NCI-H146 treated with DMSO at 0.1 percent for 48 hours (cell line): ENCODE measurements at regions not wholly inside any gene's neighbourhood (a gene's known extent, or its start where the extent isn't known, plus 50 kb on each side); places are given as distances from the start of the nearest gene placed in this dataset.
"Not testable (repeated sequence)": the region's sequence is repeated elsewhere in the genome, so short reads cannot be mapped to it uniquely, and the experiment has no call there.

Experiments
- DNase-seq: peaks from one replicate; lab custom pipeline; 2025; ENCODE audit not compliant: unreplicated experiment; lab: John Stamatoyannopoulos, UW

DNA sequence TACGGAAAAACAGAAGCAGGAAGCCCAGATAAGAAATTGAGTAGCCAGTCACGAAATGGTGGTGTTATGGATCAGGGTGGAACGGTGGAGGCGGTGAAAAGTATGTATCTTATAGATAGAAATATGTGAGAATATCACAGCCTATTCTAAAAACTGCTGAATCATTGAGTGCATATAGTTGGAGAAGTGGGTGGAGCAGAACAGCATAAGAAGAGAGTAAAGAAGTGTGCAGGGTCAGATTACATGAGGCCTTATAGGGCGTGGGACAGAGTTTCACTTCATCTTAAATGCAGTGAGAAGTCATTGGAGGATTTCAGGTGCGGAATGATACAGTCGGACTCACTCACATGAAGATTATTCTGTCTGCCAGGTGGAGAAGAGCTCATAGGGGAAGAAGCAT, 293.1 kb downstream of the TRIML1 start:
- no peak for DNase-seq

DNA sequence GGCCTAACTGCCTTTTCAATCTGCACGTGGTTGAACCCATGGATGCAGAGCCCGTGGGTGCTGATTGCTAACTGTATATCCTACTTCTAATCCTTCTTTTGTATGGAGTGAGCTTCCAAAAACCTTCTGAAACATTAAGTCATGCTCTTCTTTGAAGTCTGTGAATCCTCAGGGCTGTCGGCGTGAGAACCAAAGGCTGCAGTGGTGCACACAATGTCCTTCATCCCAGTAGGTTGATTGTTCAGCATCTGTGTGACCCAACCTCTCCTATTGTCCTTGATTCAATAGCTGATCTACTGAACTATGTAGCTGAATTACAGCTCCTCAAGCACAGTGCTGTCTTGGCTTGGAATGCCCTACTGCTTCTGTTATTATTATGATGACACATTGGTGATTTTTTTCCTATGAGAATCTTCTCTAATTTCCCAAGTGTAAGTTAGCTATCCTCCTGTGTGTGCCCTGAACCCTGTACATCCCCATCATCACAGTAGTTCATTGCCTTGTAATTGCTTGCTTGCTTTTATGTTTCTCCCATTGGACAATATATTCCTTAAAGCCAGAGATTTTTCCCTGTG, 294.6 kb downstream of the TRIML1 start:
- DNase-seq = no peak

DNA sequence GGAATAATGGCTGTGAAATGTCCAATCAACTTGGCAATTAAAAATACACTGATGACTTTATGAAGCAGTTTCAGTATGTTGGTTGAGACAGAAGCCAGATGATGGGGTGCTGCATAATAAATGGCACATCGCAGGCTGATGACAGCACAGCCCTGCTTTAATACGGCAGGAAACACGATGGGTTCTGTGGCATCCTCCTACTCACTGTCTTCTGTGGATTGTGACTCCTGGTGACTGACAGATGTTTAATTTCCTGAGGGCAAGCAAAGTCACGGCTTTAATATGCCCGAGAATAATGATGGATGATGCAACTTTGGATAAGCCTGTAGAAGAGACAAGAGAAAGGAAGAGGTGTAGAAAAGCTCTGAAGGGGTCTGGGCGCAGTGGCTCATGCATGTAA, 295.4 kb downstream of the TRIML1 start:
- DNase-seq = no peak

GRCh38 chr4:188435381-188435780, 296.1 kb downstream of the TRIML1 start:
- no peak for DNase-seq

DNA sequence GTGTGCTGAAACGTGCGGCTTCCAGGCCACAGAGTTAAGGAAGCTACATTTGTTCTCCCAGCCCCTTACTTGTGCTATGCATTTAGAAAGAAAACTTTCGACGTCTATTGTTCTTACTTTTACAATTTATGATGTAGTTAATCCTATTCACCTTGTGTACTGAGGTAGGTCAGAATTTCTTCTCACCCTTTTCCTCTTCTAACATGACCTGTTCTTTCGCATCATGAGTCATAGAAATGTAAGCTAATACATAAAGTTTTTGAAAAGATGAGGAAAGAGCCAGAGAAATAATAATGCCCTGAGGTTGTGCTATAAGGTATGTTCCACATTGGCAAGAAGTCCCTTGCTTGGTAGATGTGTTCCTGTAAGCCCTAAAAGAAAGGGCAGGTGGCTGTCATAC, 298.3 kb downstream of the TRIML1 start:
- DNase-seq = no peak

DNA sequence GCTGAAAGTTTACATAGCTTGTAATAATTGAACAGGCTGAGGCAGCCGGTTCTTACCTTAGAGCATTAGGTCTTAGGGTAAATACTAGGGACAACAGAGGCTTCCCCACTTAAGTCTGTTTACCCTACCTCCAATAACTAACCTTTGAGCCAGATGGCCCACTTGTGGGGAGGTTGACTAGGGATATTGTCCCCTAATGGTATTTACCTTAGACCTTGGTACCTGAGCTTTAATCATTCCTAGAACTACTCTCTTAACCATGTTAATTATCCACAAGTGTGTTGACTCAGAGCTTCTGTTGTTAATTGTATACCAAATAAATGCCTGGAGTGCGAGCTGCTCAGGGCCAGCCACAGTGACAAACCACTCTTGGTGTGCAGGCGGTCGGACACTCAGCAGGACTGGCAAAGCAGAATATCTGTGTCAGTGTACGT, 299.2 kb downstream of the TRIML1 start:
- not testable (repeated sequence) for DNase-seq

DNA sequence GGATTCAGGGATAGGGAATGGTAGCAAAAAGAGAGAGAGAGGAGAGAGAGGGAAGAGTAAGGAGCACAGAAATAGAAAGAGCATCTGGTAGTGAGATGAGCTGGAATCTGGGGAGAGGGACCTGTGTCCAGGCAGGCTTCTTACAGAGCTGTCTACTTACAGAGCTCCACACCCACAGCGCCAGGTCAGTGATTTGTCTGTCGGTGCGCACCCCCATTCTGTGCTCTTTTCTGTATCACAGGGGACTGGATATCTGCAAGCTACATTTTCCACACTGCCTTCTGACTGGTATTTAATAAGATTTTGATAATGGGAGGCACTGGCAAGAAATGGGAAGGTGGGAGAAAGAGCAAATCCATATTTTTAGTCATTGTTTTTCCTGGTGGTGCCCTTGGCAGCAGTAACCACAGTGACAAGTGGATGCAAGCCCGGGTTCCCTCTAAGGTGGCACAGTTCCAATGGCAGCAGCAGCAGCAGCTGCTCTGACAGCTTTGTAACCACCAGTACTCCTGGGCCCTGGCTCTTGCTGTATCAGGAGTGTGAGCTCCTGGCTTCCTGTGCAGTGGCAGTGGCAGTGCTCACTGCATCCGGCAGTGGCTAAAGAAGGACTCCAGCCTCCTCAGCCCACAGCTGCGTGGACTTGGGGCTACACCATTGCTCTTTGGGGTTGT, 300.5 kb downstream of the TRIML1 start:
- no peak for DNase-seq

DNA sequence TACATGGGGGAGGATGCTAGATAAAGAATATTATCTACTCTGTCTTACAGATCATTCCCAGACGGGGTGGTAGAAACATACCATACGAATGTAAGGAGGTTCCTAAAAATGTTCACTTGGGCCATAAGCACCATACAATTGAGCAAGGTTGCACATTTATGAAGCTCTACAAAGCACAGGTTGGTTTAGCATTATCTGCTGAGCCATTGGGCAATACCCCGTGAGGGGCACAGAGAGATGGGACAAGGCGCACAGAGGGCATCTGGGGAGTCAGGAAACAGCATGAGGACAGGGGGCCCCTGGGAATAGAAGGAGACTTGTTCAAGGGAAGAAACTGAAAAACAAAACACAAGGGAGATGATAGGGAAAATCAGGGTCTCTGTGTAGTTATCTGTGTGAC, 305.3 kb downstream of the TRIML1 start:
- no peak for DNase-seq

DNA sequence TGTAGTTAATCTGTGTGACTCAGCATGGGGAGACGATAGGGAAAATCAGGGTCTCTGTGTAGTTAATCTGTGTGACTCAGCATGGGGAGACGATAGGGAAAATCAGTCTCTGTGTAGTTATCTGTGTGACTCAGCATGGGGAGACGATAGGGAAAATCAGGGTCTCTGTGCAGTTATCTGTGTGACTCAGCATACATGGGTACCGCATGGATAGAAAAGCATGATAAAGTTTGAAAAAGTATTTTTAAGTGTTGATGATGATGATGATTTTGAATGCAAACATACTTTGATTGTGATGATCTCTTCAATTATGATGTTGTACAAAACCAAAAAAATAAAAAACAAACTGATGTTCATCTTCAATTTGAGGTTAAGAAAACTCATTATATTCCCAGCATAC, 309.8 kb downstream of the TRIML1 start:
- DNase-seq = not testable (repeated sequence)

DNA sequence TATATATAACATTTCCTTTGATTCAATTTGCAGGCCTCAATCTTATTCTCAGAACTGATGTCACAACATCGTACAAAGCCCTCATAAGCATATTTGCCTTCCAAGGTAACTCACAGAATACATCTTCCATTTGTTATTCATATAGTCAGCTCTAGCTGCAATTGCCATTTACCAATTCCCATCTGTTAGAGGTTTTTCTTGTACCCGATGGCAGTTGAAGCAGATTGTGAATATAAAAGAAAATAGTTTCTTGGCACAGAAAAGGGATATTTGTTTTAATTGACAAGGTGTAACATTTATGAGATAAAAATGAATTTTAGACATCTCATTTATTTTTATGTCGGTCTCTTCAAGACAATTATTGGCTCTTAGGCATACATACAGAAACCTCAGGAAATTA, 311.3 kb downstream of the TRIML1 start:
- no peak for DNase-seq

DNA sequence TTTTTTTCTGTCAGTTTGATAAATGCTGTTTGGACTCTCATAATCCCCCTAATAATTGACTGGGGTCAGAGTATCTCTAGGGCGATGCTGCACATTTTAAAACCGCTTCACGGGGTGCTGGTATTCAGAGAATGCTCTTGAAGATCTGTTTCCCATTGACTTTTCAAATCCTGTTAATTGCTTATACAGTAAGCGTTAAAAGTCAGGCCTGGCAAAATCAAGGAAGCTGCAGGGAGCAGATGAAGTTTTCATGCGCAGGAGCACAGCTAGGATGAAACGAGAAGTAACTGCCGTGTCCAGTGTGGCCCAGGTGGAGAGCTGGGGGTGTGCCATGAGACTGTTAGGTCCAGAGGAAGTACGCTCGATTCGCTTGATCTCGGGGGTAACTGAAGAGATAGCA, 312.9 kb downstream of the TRIML1 start:
- no peak for DNase-seq

DNA sequence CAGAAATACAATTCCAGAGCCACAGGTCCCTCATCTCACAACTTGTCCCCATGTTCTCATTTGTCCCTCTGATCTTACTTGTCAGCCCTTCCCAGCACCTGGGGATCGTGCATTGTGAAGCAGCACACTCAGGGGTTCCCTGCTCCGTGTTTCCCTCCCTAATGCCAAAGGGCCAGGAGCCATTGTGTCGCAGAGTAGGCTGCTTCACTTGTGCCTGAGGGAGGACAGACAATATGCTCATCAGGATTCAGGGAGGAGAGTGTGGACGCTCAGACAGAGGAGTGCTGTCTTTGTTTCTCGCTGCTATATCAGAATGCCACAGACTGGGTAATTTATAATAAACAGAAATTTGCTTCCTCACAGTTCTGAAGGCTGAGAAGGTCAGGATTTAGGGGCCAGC, 315.3 kb downstream of the TRIML1 start:
- DNase-seq = no peak

DNA sequence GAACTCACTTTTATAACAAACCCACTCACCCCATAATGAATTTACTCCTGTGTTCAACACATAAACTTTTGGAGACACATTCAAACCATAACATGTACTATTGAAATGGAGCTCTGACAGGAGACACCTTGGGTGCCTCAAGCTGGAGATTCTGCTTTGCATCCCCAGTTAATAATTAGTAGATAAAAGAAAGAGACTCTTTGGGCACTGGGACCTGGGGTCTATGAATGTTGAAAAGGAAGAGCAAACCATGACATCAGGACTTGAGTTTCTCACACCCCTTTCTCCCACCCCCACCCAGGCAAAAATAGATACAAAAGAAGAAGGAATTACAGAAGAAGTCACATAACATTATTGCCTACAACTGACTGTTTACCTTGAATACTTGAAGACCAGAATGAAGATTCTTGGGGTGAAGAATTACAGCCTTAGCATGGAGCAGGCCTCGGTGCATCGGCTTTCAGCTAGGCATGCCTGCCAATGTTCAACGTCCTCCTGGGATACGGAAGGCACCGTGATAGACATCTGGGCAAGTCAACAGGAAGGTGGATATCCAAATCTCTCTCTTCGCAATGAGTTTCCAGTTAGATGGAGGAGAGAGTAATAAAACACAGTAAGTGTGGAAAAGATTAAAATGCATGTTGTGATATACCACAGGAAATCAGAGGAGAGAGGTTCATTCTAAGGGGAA, 316.0 kb downstream of the TRIML1 start:
- no peak for DNase-seq

DNA sequence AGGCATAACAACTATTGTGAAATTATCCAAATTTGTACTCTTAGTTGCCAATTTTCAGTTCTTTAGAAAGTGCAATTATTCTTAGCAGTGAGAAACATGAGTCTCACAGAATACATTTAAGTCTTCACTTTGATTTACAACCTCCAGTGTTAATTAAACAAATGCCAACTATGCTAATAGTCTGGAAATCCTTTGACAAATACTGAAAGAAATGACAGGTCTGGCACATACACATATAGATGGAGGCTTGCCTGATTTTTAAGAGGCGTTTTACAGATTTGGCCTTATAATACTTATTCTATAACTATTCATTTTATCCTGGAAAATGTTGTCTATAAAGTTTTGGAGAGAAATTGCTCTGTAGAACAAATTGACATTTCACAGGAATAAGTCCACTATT, 320.1 kb downstream of the TRIML1 start:
- DNase-seq = no peak

GRCh38 chr4:188463909-188464308, 324.7 kb downstream of the TRIML1 start:
- DNase-seq = no peak

- no peak for DNase-seq
Observed at GRCh38 chr4:188466001-188466400, 326.8 kb downstream of the TRIML1 start.

GRCh38 chr4:188484256-188484655, 345.0 kb downstream of the TRIML1 start:
- no peak for DNase-seq

- DNase-seq = no peak
Observed at GRCh38 chr4:188485906-188486305, 346.7 kb downstream of the TRIML1 start.

DNA sequence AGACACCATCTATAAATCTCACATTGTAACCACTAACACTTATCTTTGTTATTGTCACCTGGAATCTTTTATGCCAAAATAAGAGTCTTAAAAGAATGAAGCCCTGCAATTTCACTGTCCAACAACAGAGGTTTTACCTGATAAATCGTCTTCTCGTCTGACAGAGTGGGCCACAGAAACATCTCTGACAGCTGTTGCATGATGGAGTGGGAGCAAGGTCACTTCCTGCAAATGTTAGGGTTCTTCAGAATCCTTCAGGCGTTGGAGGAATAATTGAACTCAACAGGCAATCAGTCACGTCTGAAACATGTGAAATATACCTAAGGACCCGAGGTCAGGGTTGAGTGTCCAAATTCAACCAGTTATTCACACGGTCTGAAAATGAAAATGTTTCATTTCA, 353.6 kb downstream of the TRIML1 start:
- DNase-seq = no peak

GRCh38 chr4:188495169-188495568, 355.9 kb downstream of the TRIML1 start:
- no peak for DNase-seq

GRCh38 chr4:188511431-188511830, 372.2 kb downstream of the TRIML1 start:
- DNase-seq = no peak

DNA sequence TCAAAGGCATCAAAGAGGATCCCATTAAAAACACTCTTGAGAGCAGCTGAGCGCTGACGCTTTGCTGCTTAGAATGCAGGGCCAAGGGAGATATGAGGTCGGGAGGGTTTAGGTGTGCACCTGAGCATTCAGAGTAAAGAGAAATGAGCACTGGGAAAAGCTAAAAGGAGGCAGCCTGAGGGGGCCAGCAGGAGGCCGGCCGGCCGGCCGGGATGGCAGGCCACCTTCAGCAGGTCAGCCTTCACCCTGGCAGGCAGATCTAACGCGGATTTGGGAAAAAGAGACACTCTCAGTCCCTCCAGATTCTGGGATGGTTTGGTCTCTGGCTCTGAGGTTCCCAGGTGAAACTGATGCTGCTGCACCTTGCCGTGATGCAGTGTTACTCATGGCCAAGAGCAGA, 393.5 kb downstream of the TRIML1 start:
- no peak for DNase-seq

- no peak for DNase-seq
Observed at GRCh38 chr4:188534297-188534696, 395.1 kb downstream of the TRIML1 start.
